Gastroesophageal sphincter (tissue), 3 donors: ENCODE measurements at regions not wholly inside any gene's neighbourhood (a gene's known extent, or its start where the extent isn't known, plus 50 kb on each side); places are given as distances from the start of the nearest gene placed in this dataset.

Source experiments
- EP300 ChIP-seq: sonication (generic); formaldehyde crosslinking; IDR thresholded peaks from one replicate; pipeline ENCODE4 v1.6.1; 2017; ENCODE audit warnings: antibody characterized with exemption, mild to moderate bottlenecking
- POLR2A ChIP-seq, 2 donors: fragments of 450-650 bp; IDR thresholded peaks; one replicate each; pipeline ENCODE4 v1.6.1; 2017; ENCODE audit warnings: antibody characterized with exemption in 2 of 2, mild to moderate bottlenecking in 2 of 2, moderate library complexity in 1 of 2
- TF ChIP-seq, protein P1 (sequence below), 4 experiments: fragments of 200-600 bp in 2 of 4; fragments of 450-650 bp in 2 of 4; sonication (generic) in 1 of 4; IDR thresholded peaks; one replicate each; pipeline ENCODE4 v1.5.1; 2017 to 2019; ENCODE audit warnings: antibody characterized with exemption in 4 of 4, mild to moderate bottlenecking in 2 of 4, moderate library complexity in 2 of 4

DNA sequence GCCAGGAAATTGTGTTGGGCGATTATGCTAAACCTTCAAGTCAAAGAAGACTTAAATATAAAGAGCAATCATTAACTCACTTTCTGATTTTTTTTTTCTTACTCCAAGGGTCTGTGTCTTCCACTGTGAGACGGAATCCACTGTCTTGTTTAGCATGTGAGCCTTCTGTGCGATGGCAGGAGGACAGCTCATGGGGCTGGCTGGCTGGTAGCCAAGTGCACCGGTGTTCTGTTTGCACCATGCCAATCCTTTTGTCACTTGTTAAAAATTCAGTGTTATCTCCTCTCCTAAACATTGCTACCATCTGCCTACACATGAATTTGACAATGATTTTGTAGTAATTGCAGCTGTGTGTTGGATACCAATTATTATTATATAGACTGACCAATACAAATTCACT, 1056.3 kb upstream of the IGFBP7 start:
- TF ChIP-seq, protein P1, sequence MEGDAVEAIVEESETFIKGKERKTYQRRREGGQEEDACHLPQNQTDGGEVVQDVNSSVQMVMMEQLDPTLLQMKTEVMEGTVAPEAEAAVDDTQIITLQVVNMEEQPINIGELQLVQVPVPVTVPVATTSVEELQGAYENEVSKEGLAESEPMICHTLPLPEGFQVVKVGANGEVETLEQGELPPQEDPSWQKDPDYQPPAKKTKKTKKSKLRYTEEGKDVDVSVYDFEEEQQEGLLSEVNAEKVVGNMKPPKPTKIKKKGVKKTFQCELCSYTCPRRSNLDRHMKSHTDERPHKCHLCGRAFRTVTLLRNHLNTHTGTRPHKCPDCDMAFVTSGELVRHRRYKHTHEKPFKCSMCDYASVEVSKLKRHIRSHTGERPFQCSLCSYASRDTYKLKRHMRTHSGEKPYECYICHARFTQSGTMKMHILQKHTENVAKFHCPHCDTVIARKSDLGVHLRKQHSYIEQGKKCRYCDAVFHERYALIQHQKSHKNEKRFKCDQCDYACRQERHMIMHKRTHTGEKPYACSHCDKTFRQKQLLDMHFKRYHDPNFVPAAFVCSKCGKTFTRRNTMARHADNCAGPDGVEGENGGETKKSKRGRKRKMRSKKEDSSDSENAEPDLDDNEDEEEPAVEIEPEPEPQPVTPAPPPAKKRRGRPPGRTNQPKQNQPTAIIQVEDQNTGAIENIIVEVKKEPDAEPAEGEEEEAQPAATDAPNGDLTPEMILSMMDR (IDR thresholded peaks at IDR 0.05): no peak
- TF ChIP-seq EP300 (no peak), POLR2A (IDR thresholded peaks at IDR 0.05) (no peak)
